ENCODE measurements at regions not wholly inside any gene's neighbourhood (a gene's known extent, or its start where the extent isn't known, plus 50 kb on each side); places are given as distances from the start of the nearest gene placed in this dataset.
"Not testable (repeated sequence)": the region's sequence is repeated elsewhere in the genome, so short reads cannot be mapped to it uniquely, and the experiment has no call there.

- DNase-seq = no peak
Measured at GRCh38 chr4:130698251-130698650, 1602.3 kb downstream of the C4orf33 start.

DNA sequence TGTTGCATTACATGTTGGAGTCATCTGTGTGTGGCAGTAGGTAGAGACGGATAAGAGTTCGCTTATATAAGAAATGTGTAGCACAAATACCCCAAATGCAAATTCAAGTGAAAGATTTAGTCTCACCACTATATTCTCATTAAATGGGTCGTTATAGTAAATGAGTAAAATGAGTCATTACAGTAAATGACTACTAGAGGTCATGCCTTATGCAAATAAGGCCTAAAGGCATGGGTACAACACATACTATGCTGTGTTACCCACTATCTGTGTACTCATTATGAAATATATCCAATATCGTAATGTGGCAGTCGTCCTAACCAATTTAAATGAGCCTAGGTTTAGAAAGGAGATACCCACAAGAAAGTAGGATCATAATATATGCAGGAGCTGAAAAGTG, 1603.1 kb downstream of the C4orf33 start:
- no peak for DNase-seq

GRCh38 chr4:130703211-130703935, 1607.4 kb downstream of the C4orf33 start:
- no peak for DNase-seq

- DNase-seq = no peak
Measured at GRCh38 chr4:130705023-130705422, 1609.1 kb downstream of the C4orf33 start.

- DNase-seq = no peak
Measured at GRCh38 chr4:130712038-130712437, 1616.1 kb downstream of the C4orf33 start.

DNA sequence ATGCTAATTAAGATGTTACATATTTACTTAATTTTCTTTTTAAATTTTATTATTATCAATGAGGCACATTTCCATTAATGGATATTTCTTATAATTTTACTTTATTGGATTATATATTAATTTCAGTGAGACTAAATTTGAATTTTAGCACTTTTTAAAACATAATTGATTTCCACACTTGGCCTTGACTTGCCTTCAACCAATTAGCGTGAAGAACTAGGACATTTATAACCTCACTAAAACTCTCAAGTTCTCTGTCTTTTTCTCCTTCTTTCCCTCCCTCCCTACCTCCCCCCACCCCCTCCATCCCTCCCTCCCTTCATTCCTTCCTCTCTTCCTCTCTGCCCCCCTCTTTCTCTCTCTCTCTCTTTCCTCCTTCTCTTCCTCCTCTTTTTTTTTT, 1618.1 kb downstream of the C4orf33 start:
- no peak for DNase-seq

DNA sequence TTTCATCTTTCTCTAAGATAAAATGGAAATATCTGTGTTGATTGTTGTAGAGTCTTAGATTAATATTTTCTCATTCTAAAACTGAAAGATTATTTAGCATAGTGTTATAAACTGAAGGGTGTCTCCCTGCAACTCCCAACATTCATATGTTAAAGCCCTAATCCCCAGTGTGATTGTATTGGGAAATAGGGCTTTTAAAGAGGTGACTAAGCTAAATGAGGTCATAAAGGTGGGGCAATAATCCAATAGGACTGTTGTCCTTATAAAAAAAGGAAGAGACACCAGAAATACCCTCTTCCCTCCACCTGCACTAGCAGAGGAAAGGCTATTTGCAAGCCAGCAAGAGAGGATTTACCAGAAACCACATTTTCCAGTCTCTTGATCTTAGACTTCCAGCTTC, 1626.4 kb downstream of the C4orf33 start:
- DNase-seq = no peak

GRCh38 chr4:130736436-130737185, 1640.7 kb downstream of the C4orf33 start:
- no peak for DNase-seq

GRCh38 chr4:130738233-130738632, 1642.3 kb downstream of the C4orf33 start:
- DNase-seq = peak; percentile 18

DNA sequence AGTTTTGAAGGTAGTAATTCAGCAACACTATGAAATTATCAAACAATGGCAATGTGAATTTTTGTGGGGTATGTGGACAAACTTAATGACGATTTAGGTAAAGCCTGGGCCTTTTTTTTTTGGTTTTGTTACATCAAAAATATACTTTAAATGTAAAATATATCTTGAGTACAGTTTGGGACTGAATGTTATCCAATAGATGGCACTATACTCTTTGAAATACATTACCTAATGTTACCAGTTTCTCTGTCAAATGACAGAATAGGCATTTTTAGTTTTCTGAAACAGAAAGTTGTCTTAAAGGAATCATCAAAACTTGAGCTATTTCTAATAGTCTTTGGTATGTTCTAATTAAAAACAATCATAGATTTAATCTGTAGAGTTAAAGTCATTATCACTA, 1651.9 kb downstream of the C4orf33 start:
- no peak for DNase-seq

GRCh38 chr4:130753926-130754325, 1658.0 kb downstream of the C4orf33 start:
- no peak for DNase-seq

GRCh38 chr4:130760246-130760645, 1664.3 kb downstream of the C4orf33 start:
- no peak for DNase-seq

DNA sequence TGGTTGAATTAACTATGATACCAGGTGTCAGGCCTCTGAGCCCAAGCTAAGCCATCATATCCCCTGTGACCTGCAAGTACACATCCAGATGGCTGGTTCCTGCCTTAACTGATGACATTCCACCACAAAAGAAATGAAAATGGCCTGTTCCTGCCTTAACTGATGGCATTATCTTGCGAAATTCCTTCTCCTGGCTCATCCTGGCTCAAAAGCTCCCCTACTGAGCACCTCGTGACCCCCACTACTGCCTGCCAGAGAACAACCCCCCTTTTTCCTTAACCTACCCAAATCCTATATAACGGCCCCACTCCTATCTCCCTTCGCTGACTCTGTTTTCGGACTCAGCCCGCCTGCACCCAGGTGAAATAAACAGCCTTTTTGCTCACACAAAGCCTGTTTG, 1671.4 kb downstream of the C4orf33 start:
- not testable (repeated sequence) for DNase-seq

DNA sequence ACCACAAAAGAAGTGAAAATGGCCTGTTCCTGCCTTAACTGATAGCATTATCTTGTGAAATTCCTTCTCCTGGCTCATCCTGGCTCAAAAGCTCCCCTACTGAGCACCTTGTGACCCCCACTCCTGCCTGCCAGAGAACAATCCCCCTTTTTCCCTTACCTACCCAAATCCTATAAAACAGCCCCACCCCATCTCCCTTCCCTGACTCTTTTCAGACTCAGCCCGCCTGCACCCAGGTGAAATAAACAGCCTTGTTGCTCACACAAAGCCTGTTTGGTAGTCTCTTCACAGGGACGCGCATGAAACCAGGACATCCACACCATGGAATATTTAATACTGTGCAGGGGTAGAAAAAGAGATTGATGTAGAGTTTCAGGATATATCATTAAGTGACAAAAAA, 1677.0 kb downstream of the C4orf33 start:
- DNase-seq = not testable (repeated sequence)

- no peak for DNase-seq
Measured at GRCh38 chr4:130808492-130808891, 1712.5 kb downstream of the C4orf33 start.

DNA sequence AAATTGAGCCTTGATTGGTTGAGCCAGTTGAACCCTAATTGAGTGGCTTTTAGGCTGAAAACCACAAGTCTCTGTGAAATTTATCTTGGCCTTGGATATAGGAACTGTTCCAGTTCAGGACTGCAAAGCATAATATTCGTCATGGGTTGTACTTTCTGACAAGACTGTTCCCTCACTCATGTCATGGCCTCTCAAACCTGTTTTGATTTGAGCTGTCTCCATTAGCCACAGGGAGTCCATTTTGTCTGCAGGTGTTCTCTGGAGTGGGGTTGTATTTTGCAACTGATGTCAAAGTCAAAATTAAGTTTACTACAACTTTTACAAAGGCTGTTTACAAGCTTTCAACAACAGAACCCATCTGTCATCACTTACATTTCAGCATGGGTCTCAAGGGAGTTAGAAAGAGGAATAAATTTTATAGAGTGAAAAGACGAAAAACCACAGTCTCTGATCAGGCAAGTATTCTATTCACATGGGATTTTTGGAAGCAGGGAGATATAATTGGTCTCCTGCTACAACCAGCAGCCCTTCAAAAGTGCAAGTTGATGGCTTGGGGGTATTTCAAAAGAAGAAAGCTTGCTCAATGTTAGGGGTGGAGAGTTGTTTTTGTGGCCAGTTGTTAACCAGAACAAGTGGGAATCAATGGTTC, 1716.3 kb downstream of the C4orf33 start:
- DNase-seq = no peak

DNA sequence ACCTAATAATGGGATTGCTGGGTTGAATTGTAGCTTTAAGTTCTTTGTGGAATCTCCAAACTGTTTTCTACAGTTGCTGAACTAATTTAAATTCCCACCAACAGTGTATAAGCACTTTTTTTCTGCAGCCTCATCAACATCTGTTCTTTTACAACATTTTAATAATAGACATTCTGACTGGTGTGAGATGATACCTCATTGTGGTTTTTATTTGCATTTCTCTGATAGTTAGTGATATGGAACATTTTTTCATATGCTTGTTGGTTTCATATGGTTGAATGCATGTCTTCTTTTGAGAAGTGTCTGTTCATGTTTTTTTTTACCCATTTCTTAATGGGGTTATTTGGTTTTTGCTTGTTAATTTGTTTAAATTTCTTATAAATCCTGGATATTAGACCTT, 1718.9 kb downstream of the C4orf33 start:
- DNase-seq = no peak

- no peak for DNase-seq
Measured at GRCh38 chr4:130820448-130820847, 1724.5 kb downstream of the C4orf33 start.

GRCh38 chr4:130825284-130825683, 1729.3 kb downstream of the C4orf33 start:
- DNase-seq = no peak

DNA sequence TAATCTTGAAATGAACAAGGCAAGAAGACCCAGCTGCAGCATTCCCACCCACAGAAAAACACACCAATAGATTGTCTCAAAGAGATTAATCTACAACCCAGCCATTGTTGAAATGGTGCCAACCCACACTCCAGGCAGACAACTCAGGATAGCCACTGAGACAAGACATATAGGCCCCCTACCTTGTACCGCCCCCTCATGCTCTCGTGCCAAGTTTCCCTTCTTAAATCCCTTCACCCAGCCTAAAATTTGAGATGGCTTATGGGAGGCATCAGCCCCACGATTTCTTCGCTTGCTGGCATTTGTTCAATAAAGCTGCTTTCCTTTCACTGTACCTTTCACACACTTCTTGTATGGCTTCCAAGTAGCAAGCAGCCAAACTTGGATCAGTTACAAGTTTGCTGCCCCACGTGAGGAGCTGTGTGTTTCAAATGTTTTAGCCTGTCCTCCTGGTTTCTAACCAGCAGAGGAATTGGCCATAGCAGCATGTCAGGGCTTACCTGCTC, 1754.1 kb downstream of the C4orf33 start:
- DNase-seq = peak; percentile 38

DNA sequence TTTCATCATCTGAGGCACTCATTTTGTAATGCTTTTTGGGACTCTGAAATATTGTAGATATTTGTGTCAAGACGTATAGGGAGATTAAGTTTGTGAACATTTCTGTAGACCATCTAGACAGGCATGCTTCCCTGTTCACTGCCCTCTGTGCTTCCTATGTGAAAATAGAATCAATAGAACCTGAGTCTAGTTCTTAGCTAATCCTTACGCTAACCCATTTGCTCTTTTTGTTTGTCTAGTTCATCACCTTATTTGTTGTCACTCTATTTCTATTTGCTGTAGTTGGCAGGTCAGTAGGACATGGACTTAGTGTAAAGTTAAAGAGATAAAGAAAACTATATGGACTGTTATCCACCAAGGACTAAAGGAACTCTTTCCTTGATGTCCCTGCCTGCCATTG, 1755.2 kb downstream of the C4orf33 start:
- no peak for DNase-seq

DNA sequence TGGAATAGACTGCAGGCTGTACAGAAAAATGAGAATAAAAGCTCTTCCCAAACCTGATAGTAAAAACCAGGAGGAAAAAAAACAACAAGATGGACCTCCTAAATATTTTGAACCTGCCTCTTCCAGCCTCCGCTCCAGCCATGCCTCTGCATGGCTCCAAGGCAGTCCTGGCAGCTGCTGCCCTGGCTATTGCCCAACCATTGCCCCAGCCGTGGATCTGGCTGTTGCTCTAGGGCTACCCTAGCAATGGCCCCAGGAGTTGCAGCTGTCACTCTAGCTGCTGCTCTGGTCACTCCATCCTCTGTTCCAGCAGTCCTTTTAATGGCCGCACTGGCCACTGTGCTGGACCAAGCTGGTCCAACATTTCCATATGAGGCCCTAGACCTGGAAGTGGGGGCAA, 1756.0 kb downstream of the C4orf33 start:
- no peak for DNase-seq

GRCh38 chr4:130855533-130855932, 1759.6 kb downstream of the C4orf33 start:
- no peak for DNase-seq

DNA sequence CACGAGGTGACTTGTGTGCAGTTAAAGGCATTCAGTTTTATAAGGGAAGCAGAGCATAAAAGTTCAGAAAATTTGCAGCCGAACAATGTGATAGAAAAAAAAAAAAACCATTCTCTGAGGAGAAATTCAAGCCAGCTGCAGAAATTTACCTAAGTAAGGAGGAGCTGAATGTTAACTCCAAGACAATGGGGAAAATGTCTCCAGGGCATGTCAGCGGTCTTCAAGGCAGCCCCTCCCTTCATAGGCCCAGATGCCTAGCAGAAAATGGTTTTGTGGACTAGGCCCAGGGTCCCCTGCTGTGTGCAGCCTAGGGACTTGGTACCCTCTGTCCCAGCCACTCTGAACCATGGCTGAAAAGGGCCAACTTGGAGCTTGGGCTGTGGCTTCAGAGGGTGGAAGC, 1764.0 kb downstream of the C4orf33 start:
- no peak for DNase-seq
